Fibroblast of mammary gland (primary cell): ENCODE measurements at regions not wholly inside any gene's neighbourhood (a gene's known extent, or its start where the extent isn't known, plus 50 kb on each side); places are given as distances from the start of the nearest gene placed in this dataset.

Source experiments
- DNase-seq: peaks from one replicate; pipeline ENCODE4 v3.0.0-alpha.2; 2010; ENCODE audit warnings: low read depth
- H3K4me3 ChIP-seq: 2 replicates; pipeline ENCODE4 v1.5.1; 2011; ENCODE audit warnings: low read depth, mild to moderate bottlenecking, low read length, moderate library complexity; ENCODE audit not compliant: control insufficient read depth
- TF ChIP-seq, protein P1 (sequence below): conservative IDR thresholded peaks from 2 replicates; pipeline ENCODE4 v1.5.1; 2011; ENCODE audit warnings: low read depth, low read length, inconsistent platforms; ENCODE audit not compliant: control insufficient read depth, insufficient read depth

DNA sequence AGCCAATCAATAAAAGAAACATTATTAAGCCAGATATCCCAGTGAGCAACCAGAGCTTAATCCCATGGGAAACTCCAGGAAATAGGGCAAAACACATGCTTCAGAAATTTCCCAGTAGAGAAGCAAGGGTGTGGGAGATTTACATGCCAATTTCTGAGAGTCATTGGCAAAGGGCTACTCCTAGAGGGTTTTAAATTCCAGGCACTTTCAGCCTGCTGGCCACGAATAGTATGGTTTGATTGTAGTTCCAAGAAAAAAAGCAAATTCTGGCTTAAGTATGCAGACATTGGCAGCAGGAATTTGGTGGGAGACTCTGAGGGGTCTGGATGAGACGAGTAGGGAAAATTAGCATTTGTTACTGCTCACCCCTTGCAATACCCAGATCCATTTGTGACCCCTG lies 402.1 kb upstream of the SUCLG2 start:
- TF ChIP-seq, protein P1, sequence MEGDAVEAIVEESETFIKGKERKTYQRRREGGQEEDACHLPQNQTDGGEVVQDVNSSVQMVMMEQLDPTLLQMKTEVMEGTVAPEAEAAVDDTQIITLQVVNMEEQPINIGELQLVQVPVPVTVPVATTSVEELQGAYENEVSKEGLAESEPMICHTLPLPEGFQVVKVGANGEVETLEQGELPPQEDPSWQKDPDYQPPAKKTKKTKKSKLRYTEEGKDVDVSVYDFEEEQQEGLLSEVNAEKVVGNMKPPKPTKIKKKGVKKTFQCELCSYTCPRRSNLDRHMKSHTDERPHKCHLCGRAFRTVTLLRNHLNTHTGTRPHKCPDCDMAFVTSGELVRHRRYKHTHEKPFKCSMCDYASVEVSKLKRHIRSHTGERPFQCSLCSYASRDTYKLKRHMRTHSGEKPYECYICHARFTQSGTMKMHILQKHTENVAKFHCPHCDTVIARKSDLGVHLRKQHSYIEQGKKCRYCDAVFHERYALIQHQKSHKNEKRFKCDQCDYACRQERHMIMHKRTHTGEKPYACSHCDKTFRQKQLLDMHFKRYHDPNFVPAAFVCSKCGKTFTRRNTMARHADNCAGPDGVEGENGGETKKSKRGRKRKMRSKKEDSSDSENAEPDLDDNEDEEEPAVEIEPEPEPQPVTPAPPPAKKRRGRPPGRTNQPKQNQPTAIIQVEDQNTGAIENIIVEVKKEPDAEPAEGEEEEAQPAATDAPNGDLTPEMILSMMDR, result no peak
- DNase-seq, result no peak
- no peak overlapping the region for H3K4me3 ChIP-seq

DNA sequence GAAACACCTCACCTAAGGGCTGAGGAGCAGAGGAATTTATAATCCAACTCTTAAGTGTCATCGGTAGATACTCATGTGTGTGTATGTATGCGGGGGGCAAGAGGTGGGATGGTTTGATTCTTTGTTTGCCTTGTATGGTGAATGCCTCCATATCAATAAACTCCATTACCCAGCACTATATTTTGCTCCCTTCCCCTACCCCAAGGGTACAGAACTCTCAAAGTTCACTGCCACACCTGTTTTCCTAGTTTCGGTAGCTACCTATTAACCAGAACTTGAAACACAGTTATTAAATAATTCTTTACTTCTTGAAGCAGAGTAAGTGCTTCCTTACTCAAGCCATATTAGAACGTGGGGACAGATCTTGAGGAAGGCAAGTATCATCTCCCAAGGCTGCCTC lies 400.8 kb upstream of the SUCLG2 start:
- no peak for DNase-seq
- TF ChIP-seq, protein P1, result no peak
- no peak overlapping the region for H3K4me3 ChIP-seq

DNA sequence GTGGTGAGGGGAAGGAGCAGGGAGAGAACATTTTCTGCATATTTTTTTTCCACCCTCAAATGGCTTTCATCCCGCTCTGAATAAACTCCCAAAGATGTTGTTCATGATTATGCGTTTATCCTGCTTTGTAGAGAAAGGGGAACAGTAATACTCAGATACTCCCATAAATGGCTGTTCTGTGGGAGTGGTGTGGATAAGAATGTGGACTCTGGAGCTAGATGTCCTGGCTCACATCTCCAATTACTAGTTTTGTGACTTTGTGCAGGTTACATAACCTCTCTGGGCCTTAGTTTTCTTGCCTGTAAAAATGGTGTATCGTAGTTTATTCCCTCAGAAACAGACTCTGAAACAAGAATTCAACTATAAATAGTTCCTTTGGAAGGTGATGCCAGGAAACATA lies 395.4 kb upstream of the SUCLG2 start:
- TF ChIP-seq, protein P1, result no peak
- DNase-seq, result no peak
- no peak overlapping the region for H3K4me3 ChIP-seq

DNA sequence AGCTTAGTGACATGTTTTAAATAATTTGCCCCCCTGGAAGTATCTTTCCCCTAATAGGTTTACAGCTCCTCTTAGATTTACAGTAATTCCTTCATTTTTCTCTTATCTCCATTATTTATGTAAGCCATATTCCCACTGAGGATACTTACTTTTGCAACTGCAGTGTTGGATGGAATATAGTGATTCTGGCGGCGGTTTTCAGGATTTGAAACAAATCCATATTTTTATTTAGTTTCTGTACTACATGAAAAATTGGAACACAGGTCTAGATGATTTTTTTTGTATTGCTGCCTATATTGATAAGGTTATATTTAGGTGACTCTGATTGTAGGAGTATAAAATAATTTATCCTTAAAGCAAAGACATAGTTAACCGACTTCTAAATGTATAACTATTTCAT lies 391.6 kb upstream of the SUCLG2 start:
- no peak for DNase-seq
- no peak overlapping the region for H3K4me3 ChIP-seq
- TF ChIP-seq, protein P1, result no peak

DNA sequence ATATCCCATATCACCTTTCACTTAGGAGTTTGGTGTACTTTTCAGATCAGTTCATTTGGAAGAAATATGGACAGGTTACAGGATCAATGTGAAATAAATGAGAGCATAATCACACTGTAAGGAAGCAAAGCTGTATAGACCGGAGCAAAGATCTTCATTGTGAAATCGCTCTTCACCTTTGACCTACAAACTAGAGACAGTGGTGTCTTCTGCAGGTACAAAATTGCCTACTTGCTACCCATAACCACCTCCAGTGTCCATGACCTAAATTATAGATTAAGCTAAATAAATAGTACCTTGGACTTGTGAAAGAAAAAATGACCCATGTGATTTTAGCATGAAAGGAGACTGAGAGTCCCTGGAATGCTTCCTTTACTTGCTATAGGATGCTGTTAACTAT lies 379.5 kb upstream of the SUCLG2 start:
- DNase-seq, result no peak
- TF ChIP-seq, protein P1, result no peak
- H3K4me3 ChIP-seq, result no peak overlapping the region

DNA sequence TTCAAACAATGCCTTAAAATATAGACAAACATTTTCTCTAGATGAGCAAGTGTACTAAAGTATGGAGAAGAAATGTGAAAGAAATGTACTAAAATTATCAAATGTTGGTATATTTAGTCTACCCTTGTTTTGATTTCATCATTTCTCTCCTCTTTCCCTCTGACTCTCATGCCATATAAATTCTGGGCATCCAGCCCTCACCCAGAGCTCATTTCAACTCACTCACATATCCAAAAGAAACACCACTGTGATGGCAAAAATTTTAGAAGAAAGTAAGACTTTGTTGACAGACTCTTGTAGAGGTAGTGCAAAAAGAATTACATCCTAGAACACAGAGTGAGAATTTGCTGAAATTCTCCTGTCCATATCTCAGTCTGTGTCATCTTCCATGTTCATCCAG lies 377.8 kb upstream of the SUCLG2 start:
- TF ChIP-seq, protein P1, result no peak
- no peak for DNase-seq
- H3K4me3 ChIP-seq, result no peak overlapping the region

DNA sequence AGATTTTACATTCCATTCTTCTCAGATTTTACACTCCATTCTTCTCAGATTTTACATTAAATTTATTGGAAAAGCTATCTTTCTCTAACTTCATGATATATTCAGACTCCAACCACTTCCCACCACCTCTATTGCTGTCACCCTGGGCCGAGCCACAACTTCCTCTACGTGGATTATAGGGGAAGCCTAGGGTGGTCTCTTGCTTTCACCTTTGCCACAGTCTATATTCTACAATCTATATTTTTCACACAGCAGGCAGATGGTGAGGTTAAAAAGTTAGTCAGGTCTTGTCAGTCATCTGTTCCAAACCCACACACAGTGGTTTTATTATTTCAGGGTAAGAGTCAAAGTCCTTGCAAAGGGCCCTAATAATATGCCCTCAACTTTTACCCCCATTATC lies 370.8 kb upstream of the SUCLG2 start:
- no peak for DNase-seq
- TF ChIP-seq, protein P1, result no peak
- H3K4me3 ChIP-seq, result no peak overlapping the region
